ENCODE measurements at regions not wholly inside any gene's neighbourhood (a gene's known extent, or its start where the extent isn't known, plus 50 kb on each side); places are given as distances from the start of the nearest gene placed in this dataset.

DNA sequence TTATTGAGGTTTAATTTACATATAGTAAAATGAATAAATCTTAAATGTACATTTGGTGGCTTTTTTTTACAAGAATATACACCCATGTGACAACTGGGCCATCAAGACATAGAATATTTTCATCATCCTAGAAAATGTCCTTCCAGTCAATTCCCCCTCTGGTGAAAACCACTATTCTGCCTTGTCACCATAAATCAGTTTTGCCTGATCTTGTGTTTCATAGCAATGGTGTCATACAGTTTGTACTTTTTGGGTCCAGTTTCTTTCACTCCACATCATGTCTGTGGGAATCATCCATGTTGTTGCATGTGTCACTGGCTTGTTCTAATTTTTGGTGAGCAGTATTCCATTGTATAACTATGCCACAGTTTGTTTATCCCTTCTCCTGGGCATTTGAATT is 133.1 kb downstream of the PDCD6IP start:
- no peak overlapping the region for H3K27ac Mint-ChIP-seq
- H3K9me3 Mint-ChIP-seq (ENCODE audit: low read depth): peaks cover 9% of the 10 kb centered on the region
- H3K36me3 Mint-ChIP-seq (ENCODE audit: insufficient read depth): no peaks in the 10 kb centered on the region
- H3K4me3 Mint-ChIP-seq (ENCODE audit: low read depth): no peak overlapping the region
- H3K4me1 Mint-ChIP-seq (ENCODE audit: low read depth): no peaks in the 10 kb centered on the region
- TF ChIP-seq, protein P1, sequence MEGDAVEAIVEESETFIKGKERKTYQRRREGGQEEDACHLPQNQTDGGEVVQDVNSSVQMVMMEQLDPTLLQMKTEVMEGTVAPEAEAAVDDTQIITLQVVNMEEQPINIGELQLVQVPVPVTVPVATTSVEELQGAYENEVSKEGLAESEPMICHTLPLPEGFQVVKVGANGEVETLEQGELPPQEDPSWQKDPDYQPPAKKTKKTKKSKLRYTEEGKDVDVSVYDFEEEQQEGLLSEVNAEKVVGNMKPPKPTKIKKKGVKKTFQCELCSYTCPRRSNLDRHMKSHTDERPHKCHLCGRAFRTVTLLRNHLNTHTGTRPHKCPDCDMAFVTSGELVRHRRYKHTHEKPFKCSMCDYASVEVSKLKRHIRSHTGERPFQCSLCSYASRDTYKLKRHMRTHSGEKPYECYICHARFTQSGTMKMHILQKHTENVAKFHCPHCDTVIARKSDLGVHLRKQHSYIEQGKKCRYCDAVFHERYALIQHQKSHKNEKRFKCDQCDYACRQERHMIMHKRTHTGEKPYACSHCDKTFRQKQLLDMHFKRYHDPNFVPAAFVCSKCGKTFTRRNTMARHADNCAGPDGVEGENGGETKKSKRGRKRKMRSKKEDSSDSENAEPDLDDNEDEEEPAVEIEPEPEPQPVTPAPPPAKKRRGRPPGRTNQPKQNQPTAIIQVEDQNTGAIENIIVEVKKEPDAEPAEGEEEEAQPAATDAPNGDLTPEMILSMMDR (IDR thresholded peaks at IDR 0.05; ENCODE audit: unreplicated experiment): no peak
- DNase-seq (ENCODE audit: low spot score, unreplicated experiment): no peak
- H3K27me3 Mint-ChIP-seq: peaks cover 5% of the 10 kb centered on the region

DNA sequence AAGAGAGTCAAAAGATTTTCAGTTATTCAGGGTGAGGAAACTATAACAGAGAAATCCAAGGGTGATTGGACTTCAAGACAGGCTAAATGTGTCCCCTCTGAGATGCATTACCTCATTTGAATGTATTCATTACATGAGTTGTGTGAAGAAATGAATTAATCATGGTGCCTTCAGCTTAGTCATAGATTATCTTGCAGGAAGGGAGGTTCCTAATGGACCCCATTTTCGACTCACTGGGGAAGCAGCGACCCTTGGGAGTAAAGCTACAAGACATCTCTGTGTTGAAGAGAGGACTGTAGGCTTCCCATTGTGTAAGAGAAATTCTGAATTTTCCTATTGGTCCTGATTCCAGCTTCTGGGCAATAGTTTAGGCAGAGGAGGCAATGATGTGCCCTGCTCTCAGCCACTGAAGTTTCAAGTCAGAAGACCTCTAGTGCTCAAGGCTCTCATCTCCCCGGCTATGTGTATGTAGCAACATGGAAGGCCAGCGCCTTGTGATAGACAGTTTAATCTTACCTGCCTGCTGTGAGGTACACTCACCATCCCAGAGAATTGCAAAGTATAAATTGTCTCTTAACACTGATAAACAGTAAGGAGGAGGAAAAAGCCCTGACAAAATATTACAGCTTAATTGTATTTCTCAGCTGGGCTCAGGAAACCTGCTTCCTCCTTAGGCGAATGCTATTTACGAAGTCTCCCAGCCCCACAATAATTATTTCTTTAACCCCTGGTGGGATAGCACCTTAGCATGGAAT is 133.8 kb downstream of the PDCD6IP start:
- DNase-seq (ENCODE audit: low spot score, unreplicated experiment): no peak
- H3K9me3 Mint-ChIP-seq (ENCODE audit: low read depth): peaks cover 9% of the 10 kb centered on the region
- peaks cover 4% of the 10 kb centered on the region for H3K27me3 Mint-ChIP-seq
- H3K36me3 Mint-ChIP-seq (ENCODE audit: insufficient read depth): no peaks in the 10 kb centered on the region
- no peak overlapping the region for H3K27ac Mint-ChIP-seq
- H3K4me3 Mint-ChIP-seq (ENCODE audit: low read depth): no peak overlapping the region
- TF ChIP-seq, protein P1 (IDR thresholded peaks at IDR 0.05; ENCODE audit: unreplicated experiment): no peak
- no peaks in the 10 kb centered on the region for H3K4me1 Mint-ChIP-seq (ENCODE audit: low read depth)

DNA sequence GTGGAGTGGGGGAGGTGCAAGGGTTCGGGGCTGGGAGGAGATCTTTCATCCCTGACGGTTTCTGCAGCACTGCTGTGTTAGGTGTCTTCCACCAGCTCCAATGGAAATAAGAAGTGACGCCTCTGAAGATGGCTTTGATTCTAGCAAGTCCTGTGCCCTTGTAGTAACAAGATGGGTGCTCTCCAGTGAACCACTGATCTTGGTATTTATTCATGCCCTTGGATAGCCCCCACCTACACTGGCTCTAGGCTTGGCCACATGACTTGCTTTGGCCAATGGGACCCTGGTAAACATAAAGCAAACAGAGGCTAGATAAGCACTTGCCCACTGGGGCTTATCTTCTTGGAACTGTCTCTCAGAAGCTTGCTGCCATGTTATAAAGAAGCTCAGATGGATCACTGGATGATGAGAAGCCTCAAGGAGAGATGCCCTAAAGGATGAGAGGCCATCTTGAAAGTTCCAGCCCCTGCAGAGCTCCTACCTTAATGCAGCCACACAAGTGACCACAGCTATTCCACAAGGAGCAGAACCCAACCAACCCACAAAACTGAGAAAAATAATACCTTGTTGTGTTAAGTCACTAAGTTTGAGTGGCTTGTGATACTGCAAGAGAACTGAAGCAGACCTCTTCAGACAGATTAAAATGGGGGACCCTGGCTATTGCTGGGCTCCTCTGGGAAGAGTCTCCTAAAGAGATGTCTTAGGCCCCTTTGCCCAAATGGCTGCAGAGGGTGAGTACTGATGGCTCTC is 137.9 kb downstream of the PDCD6IP start:
- H3K36me3 Mint-ChIP-seq (ENCODE audit: insufficient read depth): no peaks in the 10 kb centered on the region
- no peaks in the 10 kb centered on the region for H3K4me1 Mint-ChIP-seq (ENCODE audit: low read depth)
- peaks cover 9% of the 10 kb centered on the region for H3K9me3 Mint-ChIP-seq (ENCODE audit: low read depth)
- no peak for DNase-seq (ENCODE audit: low spot score, unreplicated experiment)
- H3K27ac Mint-ChIP-seq: no peak overlapping the region
- H3K4me3 Mint-ChIP-seq (ENCODE audit: low read depth): no peak overlapping the region
- peaks cover 4% of the 10 kb centered on the region for H3K27me3 Mint-ChIP-seq
- TF ChIP-seq, protein P1 (IDR thresholded peaks at IDR 0.05; ENCODE audit: unreplicated experiment): no peak

DNA sequence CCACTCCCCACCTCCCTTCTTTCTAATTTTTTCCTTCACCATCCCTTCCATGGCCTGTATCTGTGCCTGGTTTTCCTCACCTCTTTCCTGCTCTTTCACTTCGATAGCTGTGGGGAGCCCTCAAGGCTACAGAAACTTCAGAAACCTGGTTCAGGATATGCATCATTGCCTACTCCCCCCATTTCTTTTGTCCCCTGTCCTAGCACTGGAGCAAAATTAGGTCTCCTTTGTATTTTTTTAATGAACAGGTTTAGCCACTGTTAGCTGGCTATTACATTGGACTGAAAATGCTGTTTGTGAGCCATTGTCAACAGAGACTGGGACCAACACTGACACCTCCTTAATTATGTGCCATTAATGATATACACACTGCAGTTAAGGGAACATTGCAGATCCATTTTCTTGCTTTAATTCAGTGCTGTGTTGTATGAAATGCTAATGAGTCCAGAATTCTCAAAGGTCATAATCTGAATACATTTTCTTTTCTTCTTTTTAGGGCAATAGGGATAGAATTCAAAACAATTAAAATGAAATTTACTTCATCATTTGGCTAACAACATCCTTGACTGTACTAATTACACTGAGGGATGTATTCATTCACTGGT is 138.6 kb downstream of the PDCD6IP start:
- no peaks in the 10 kb centered on the region for H3K36me3 Mint-ChIP-seq (ENCODE audit: insufficient read depth)
- DNase-seq (ENCODE audit: low spot score, unreplicated experiment): no peak
- no peak overlapping the region for H3K4me3 Mint-ChIP-seq (ENCODE audit: low read depth)
- H3K27me3 Mint-ChIP-seq: peaks cover 4% of the 10 kb centered on the region
- H3K4me1 Mint-ChIP-seq (ENCODE audit: low read depth): no peaks in the 10 kb centered on the region
- H3K9me3 Mint-ChIP-seq (ENCODE audit: low read depth): peaks cover 9% of the 10 kb centered on the region
- TF ChIP-seq, protein P1 (IDR thresholded peaks at IDR 0.05; ENCODE audit: unreplicated experiment): no peak
- H3K27ac Mint-ChIP-seq: no peak overlapping the region

DNA sequence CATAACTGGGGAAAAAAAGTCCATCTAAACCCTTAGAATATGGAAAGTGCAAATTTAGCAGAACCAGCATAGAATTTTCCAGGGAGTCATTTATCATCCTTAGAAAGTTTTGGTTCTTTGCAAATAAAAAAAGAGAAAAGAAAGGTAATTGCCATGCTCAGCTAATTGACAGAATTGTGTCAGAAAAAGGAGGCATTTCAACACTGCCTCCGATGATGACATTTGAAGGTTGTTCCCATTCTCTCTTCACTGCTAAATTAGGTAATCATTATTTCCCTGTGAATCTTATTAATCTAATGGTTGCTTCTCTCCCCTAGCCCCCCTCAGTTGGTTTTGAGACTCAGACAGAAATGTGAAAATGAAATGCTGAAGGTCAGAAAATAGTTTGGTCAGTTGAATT is 139.2 kb downstream of the PDCD6IP start:
- no peak overlapping the region for H3K4me3 Mint-ChIP-seq (ENCODE audit: low read depth)
- peaks cover 9% of the 10 kb centered on the region for H3K9me3 Mint-ChIP-seq (ENCODE audit: low read depth)
- no peaks in the 10 kb centered on the region for H3K36me3 Mint-ChIP-seq (ENCODE audit: insufficient read depth)
- no peaks in the 10 kb centered on the region for H3K4me1 Mint-ChIP-seq (ENCODE audit: low read depth)
- peaks cover 4% of the 10 kb centered on the region for H3K27me3 Mint-ChIP-seq
- DNase-seq (ENCODE audit: low spot score, unreplicated experiment): no peak
- TF ChIP-seq, protein P1 (IDR thresholded peaks at IDR 0.05; ENCODE audit: unreplicated experiment): no peak
- no peak overlapping the region for H3K27ac Mint-ChIP-seq
